ENCODE measurements at regions not wholly inside any gene's neighbourhood (a gene's known extent, or its start where the extent isn't known, plus 50 kb on each side); places are given as distances from the start of the nearest gene placed in this dataset.

DNA sequence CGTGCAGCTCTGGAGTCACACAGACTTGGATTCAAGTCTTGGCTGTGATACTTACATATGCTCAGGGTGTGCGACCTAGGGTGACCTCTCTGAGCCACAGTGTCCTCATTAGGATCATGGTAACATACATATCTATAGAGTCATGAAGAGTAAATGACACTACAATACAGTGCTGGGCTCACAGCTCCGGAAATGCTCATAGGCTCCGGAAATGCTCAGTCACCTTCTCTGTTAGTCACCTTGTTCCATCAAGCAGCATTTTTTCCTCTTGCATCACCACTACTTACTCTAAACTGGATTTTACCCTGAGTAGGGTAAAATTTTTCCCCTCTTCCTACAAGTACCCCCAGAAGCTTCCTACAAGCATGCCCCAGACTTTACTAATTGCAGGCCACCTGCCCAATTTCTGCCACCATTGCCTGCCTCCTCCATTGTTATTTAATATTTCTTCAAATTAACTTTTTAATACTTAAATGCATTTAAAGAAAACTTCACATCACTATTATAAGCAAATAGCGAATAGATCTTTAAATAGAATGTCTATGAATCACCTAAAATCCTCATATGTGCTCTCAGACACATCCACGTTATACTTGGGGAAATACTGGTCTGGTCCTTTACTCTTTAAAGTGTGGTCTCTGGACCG, 147.6 kb upstream of the SPRY4 start:
- TF ChIP-seq POLR2A (IDR thresholded peaks at IDR 0.05; ENCODE audit: low read length) (no peak), GATA1 (IDR thresholded peaks at IDR 0.05; ENCODE audit: low read depth, low read length) (no peak)

Measured in erythroblast (primary cell).